ENCODE measurements at regions not wholly inside any gene's neighbourhood (a gene's known extent, or its start where the extent isn't known, plus 50 kb on each side); places are given as distances from the start of the nearest gene placed in this dataset.

GRCh38 chr3:181569356-181569940 is 142.3 kb upstream of the SOX2 start:
- TF ChIP-seq CTCF (IDR thresholded peaks at IDR 0.05; ENCODE audit: low read depth, low read length), result no peak
- H3K4me1 ChIP-seq, result peaks cover 4% of the 10 kb centered on the region; the same call in 1 of the 2 replicates
- DNase-seq, result no peak
- H3K4me3 ChIP-seq (ENCODE audit: low read depth, low read length), result no peak overlapping the region
- no peaks in the 10 kb centered on the region for H3K27me3 ChIP-seq
- H3K9me3 ChIP-seq, result no peaks in the 10 kb centered on the region
- H3K36me3 ChIP-seq, result no peaks in the 10 kb centered on the region

- Histone ChIP-seq H3K9me3 (no peaks in the 10 kb centered on the region), H3K36me3 (no peaks in the 10 kb centered on the region), H3K4me1 (peaks cover 6% of the 10 kb centered on the region; the same call in 1 of the 2 replicates), H3K4me3 (ENCODE audit: low read depth, low read length) (no peak overlapping the region), H3K27me3 (no peaks in the 10 kb centered on the region)
- no peak for DNase-seq
- TF ChIP-seq CTCF (IDR thresholded peaks at IDR 0.05; ENCODE audit: low read depth, low read length), result no peak
Observed at GRCh38 chr3:181568693-181569092, 143.0 kb upstream of the SOX2 start.

GRCh38 chr3:181568248-181568647 is 143.5 kb upstream of the SOX2 start:
- H3K27me3 ChIP-seq, result no peaks in the 10 kb centered on the region
- TF ChIP-seq CTCF (IDR thresholded peaks at IDR 0.05; ENCODE audit: low read depth, low read length), result no peak
- no peak for DNase-seq
- no peaks in the 10 kb centered on the region for H3K36me3 ChIP-seq
- peaks cover 6% of the 10 kb centered on the region; the same call in 1 of the 2 replicates for H3K4me1 ChIP-seq
- H3K4me3 ChIP-seq (ENCODE audit: low read depth, low read length), result no peak overlapping the region
- no peaks in the 10 kb centered on the region for H3K9me3 ChIP-seq

GRCh38 chr3:181567311-181568075 is 144.2 kb upstream of the SOX2 start:
- Histone ChIP-seq H3K4me3 (ENCODE audit: low read depth, low read length) (no peak overlapping the region), H3K36me3 (no peaks in the 10 kb centered on the region), H3K9me3 (no peaks in the 10 kb centered on the region), H3K4me1 (peaks cover 13% of the 10 kb centered on the region; the same call in 1 of the 2 replicates), H3K27me3 (no peaks in the 10 kb centered on the region)
- DNase-seq, result no peak
- no peak for TF ChIP-seq CTCF (IDR thresholded peaks at IDR 0.05; ENCODE audit: low read depth, low read length)

- H3K4me3 ChIP-seq (ENCODE audit: low read depth, low read length), result no peak overlapping the region
- TF ChIP-seq CTCF (IDR thresholded peaks at IDR 0.05; ENCODE audit: low read depth, low read length), result no peak
- H3K27me3 ChIP-seq, result no peaks in the 10 kb centered on the region
- no peaks in the 10 kb centered on the region for H3K36me3 ChIP-seq
- no peaks in the 10 kb centered on the region for H3K9me3 ChIP-seq
- DNase-seq, result no peak
- H3K4me1 ChIP-seq, result peaks cover 18% of the 10 kb centered on the region
Observed at GRCh38 chr3:181565416-181565815, 146.3 kb upstream of the SOX2 start.

GRCh38 chr3:181564222-181564621 is 147.5 kb upstream of the SOX2 start:
- H3K9me3 ChIP-seq, result no peaks in the 10 kb centered on the region
- H3K27me3 ChIP-seq, result no peaks in the 10 kb centered on the region
- no peak overlapping the region for H3K4me3 ChIP-seq (ENCODE audit: low read depth, low read length)
- no peaks in the 10 kb centered on the region for H3K36me3 ChIP-seq
- no peak for DNase-seq
- TF ChIP-seq CTCF (IDR thresholded peaks at IDR 0.05; ENCODE audit: low read depth, low read length), result no peak; the same call in 1 of the 2 replicates
- peaks cover 18% of the 10 kb centered on the region for H3K4me1 ChIP-seq

Data from BE2C (cell line).